ENCODE measurements at regions not wholly inside any gene's neighbourhood (a gene's known extent, or its start where the extent isn't known, plus 50 kb on each side); places are given as distances from the start of the nearest gene placed in this dataset.
"Not testable (repeated sequence)": the region's sequence is repeated elsewhere in the genome, so short reads cannot be mapped to it uniquely, and the experiment has no call there.

DNA sequence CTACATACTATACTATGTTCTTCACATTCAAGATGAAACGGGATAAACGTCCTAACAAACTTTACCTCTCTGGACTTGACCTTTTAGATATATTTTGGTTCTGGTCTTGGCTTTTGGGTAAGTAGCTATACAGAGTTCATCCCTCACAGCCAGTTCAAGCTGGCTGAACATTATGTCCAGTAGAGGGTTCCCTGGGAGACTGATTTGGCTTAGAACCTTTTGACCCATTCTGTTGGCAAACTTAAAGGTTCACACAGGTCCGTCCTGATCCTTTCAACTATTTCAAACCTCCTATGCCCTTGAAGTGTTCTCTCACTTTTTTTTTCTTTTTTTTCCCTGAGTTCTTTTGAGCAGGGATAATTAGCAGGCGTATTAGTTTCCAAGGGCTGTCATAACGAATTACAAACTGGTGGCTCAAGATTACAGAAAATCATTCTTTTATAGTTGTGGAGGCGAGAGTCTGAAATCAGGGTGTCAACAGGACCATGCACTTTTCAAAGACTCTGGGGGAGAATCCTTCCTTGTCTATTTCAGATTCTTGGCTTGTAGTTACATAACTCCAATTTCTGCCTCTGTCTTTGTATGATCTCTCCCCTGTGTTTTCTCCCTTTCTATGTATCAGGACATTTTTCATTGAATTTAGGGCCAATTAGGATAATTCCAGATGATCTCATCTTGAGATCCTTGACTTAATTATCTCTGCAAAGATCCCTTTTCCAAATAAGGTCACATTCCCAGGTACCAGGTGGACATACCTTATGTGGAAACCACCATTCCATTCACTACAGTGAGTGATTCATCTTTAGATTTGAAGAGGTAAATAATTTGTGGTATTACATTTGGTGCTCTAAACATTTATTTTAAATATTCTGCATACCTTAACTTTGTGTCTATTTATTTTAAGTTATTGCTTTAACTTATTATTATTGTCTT lies 257.4 kb upstream of the USP25 start:
- no peaks in the 10 kb centered on the region for H3K4me1 Mint-ChIP-seq
- DNase-seq (no peak), ATAC-seq (ENCODE audit: low read depth in 2 of 2) (no peak)
- no peak overlapping the region for H3K27ac Mint-ChIP-seq
- no peaks in the 10 kb centered on the region for H3K27me3 ChIP-seq (ENCODE audit: control insufficient read depth, insufficient read depth, low read length)
- no peaks in the 10 kb centered on the region for H3K36me3 ChIP-seq (ENCODE audit: control insufficient read depth, insufficient read depth, low read length)
- H3K4me1 ChIP-seq (ENCODE audit: control insufficient read depth, insufficient read depth, low read length, poor library complexity, severe bottlenecking): no peaks in the 10 kb centered on the region
- no peaks in the 10 kb centered on the region for H3K9me3 ChIP-seq (ENCODE audit: control insufficient read depth in 2 of 2, low read length in 2 of 2)
- H3K4me3 ChIP-seq (ENCODE audit: low read depth, low read length): no peak overlapping the region
- H3K27me3 Mint-ChIP-seq: peaks cover 11% of the 10 kb centered on the region
- H3K4me3 Mint-ChIP-seq: no peak overlapping the region
- no peak overlapping the region for H3K27ac ChIP-seq (ENCODE audit: insufficient read depth, low read length, poor library complexity, severe bottlenecking)
- H3K36me3 Mint-ChIP-seq: no peaks in the 10 kb centered on the region
- peaks cover 0 to 5% (median 1%) of the 10 kb centered on the region in 7 donors for H3K9me3 Mint-ChIP-seq

GRCh38 chr21:15477773-15478172 lies 252.0 kb upstream of the USP25 start:
- H3K4me3 ChIP-seq (ENCODE audit: low read depth, low read length); H3K9me3 Mint-ChIP-seq; H3K9me3 ChIP-seq (ENCODE audit: control insufficient read depth in 2 of 2, low read length in 2 of 2); H3K36me3 Mint-ChIP-seq; H3K27ac ChIP-seq (ENCODE audit: insufficient read depth, low read length, poor library complexity, severe bottlenecking); H3K36me3 ChIP-seq (ENCODE audit: control insufficient read depth, insufficient read depth, low read length); ATAC-seq (ENCODE audit: low read depth in 2 of 2); H3K4me3 Mint-ChIP-seq; H3K4me1 ChIP-seq (ENCODE audit: control insufficient read depth, insufficient read depth, low read length, poor library complexity, severe bottlenecking); H3K27me3 ChIP-seq (ENCODE audit: control insufficient read depth, insufficient read depth, low read length); H3K27me3 Mint-ChIP-seq; H3K27ac Mint-ChIP-seq; DNase-seq: not testable (repeated sequence)
- peaks cover 0 to 14% (median 8%) of the 10 kb centered on the region in 4 donors for H3K4me1 Mint-ChIP-seq

DNA sequence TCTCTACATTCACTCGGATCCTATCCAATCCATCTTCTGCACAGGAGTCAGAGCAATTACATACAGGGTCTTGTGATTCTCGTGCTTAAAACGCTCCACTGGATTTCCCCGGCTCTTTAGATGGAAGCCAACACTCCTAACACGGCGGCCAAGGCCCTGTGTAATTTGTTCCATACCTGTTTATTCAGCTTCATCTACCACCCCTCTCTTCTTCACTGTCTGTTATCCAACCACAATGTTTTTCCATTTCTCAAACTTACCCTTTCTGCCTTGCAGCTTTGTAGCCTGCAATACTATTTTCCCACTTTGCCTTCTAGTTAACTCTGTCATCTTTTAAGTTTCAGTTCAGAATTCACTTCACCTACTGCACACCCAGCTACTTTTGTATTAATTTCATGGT lies 249.6 kb upstream of the USP25 start:
- Mint-ChIP-seq H3K4me1 (peaks cover 0 to 21% (median 10%) of the 10 kb centered on the region in 4 donors), H3K4me3 (no peak overlapping the region), H3K9me3 (peaks cover 0 to 6% (median 1%) of the 10 kb centered on the region in 7 donors), H3K27ac (peak overlapping the region in 2 of 3 donors; percentile 0), H3K27me3 (peaks cover 9% of the 10 kb centered on the region), H3K36me3 (no peaks in the 10 kb centered on the region)
- H3K4me3 ChIP-seq (ENCODE audit: low read depth, low read length): no peak overlapping the region
- DNase-seq (no peak), ATAC-seq (ENCODE audit: low read depth in 2 of 2) (no peak)
- H3K4me1 ChIP-seq (ENCODE audit: control insufficient read depth, insufficient read depth, low read length, poor library complexity, severe bottlenecking): peaks cover 4% of the 10 kb centered on the region
- peaks cover 0 to 3% of the 10 kb centered on the region in 2 experiments for H3K9me3 ChIP-seq (ENCODE audit: control insufficient read depth in 2 of 2, low read length in 2 of 2)
- peaks cover 2% of the 10 kb centered on the region for H3K27me3 ChIP-seq (ENCODE audit: control insufficient read depth, insufficient read depth, low read length)
- no peaks in the 10 kb centered on the region for H3K36me3 ChIP-seq (ENCODE audit: control insufficient read depth, insufficient read depth, low read length)
- no peak overlapping the region for H3K27ac ChIP-seq (ENCODE audit: insufficient read depth, low read length, poor library complexity, severe bottlenecking)

DNA sequence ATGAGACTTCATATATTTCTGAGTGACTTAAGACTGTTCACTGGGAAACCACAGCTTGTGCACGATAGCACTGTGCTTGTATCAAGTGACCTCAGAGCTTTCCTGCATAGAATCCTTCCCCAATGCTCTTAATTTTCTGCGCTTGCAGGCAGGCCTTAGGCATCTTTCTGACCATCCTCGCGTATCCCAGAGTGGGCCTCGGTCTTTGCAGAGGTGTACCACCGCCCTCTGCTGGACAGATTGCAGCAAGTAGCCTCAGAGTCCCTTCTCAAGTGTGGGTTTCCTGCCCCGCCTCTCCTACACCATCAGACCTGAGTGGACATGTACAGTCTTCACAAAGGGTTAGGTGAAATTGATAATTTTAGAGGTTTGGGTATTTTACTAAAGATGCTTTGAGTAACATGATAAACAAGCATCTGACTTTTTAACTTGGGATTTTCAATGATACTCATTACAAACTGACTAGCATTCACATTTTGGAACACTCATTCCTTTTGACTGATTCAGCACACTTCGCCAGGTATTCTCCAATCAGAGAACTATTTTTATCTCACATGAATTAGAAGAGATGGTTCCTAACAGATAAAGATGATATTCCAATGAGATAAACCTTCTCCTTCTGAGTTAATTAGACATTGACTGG lies 246.5 kb upstream of the USP25 start:
- Histone ChIP-seq H3K27ac (ENCODE audit: insufficient read depth, low read length, poor library complexity, severe bottlenecking) (no peak overlapping the region), H3K36me3 (ENCODE audit: control insufficient read depth, insufficient read depth, low read length) (no peaks in the 10 kb centered on the region), H3K4me3 (ENCODE audit: low read depth, low read length) (no peak overlapping the region), H3K4me1 (ENCODE audit: control insufficient read depth, insufficient read depth, low read length, poor library complexity, severe bottlenecking) (peaks cover 4% of the 10 kb centered on the region), H3K27me3 (ENCODE audit: control insufficient read depth, insufficient read depth, low read length) (peaks cover 2% of the 10 kb centered on the region), H3K9me3 (ENCODE audit: control insufficient read depth in 2 of 2, low read length in 2 of 2) (no peaks in the 10 kb centered on the region)
- ATAC-seq (ENCODE audit: low read depth in 2 of 2) (peak; percentile 93 to 97), DNase-seq (peak; percentile 49 to 81 (median 68))
- Mint-ChIP-seq H3K27me3 (peaks cover 9% of the 10 kb centered on the region), H3K36me3 (no peaks in the 10 kb centered on the region), H3K4me3 (peak overlapping the region in 2 of 4 donors; percentile 36 to 63), H3K9me3 (no peaks in the 10 kb centered on the region), H3K4me1 (peaks cover 0 to 21% (median 10%) of the 10 kb centered on the region in 4 donors), H3K27ac (peak overlapping the region in 1 of 3 donors; percentile 34)

- Mint-ChIP-seq H3K4me1 (peaks cover 0 to 6% (median 2%) of the 10 kb centered on the region in 4 donors), H3K9me3 (no peaks in the 10 kb centered on the region), H3K4me3 (no peak overlapping the region), H3K36me3 (no peaks in the 10 kb centered on the region), H3K27ac (no peak overlapping the region), H3K27me3 (peaks cover 4% of the 10 kb centered on the region)
- Histone ChIP-seq H3K27me3 (ENCODE audit: control insufficient read depth, insufficient read depth, low read length) (peaks cover 3% of the 10 kb centered on the region), H3K36me3 (ENCODE audit: control insufficient read depth, insufficient read depth, low read length) (no peaks in the 10 kb centered on the region), H3K4me1 (ENCODE audit: control insufficient read depth, insufficient read depth, low read length, poor library complexity, severe bottlenecking) (peaks cover 4% of the 10 kb centered on the region), H3K4me3 (ENCODE audit: low read depth, low read length) (no peak overlapping the region), H3K27ac (ENCODE audit: insufficient read depth, low read length, poor library complexity, severe bottlenecking) (no peak overlapping the region), H3K9me3 (ENCODE audit: control insufficient read depth in 2 of 2, low read length in 2 of 2) (no peaks in the 10 kb centered on the region)
- DNase-seq: no peak
- ATAC-seq (ENCODE audit: low read depth in 2 of 2): no peak
Measured at GRCh38 chr21:15486460-15487195, 243.2 kb upstream of the USP25 start.

DNA sequence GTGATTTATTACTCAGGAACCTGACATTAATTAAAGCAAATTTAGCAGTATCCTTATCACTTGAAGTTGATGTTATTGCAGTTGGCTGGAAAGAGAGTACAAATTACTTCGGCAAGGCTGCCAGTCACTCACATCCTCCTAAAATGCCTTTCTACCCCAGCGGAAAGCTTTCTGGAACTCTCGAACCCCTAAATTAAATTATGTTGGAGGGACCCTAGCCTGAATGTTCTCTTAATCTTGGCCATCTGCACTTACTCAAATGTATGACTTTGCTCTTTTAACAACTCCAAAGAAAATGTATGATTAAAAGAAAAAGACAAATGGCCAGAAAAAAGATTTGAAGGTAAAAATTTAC lies 242.6 kb upstream of the USP25 start:
- Mint-ChIP-seq H3K27ac (no peak overlapping the region), H3K9me3 (no peaks in the 10 kb centered on the region), H3K4me3 (no peak overlapping the region), H3K36me3 (no peaks in the 10 kb centered on the region), H3K27me3 (peaks cover 5% of the 10 kb centered on the region), H3K4me1 (peaks cover 0 to 6% (median 2%) of the 10 kb centered on the region in 4 donors)
- H3K27ac ChIP-seq (ENCODE audit: insufficient read depth, low read length, poor library complexity, severe bottlenecking): no peak overlapping the region
- H3K4me3 ChIP-seq (ENCODE audit: low read depth, low read length): no peak overlapping the region
- peaks cover 4% of the 10 kb centered on the region for H3K4me1 ChIP-seq (ENCODE audit: control insufficient read depth, insufficient read depth, low read length, poor library complexity, severe bottlenecking)
- peaks cover 3% of the 10 kb centered on the region for H3K27me3 ChIP-seq (ENCODE audit: control insufficient read depth, insufficient read depth, low read length)
- H3K36me3 ChIP-seq (ENCODE audit: control insufficient read depth, insufficient read depth, low read length): no peaks in the 10 kb centered on the region
- no peaks in the 10 kb centered on the region for H3K9me3 ChIP-seq (ENCODE audit: control insufficient read depth in 2 of 2, low read length in 2 of 2)
- no peak for ATAC-seq (ENCODE audit: low read depth in 2 of 2)
- DNase-seq: no peak

DNA sequence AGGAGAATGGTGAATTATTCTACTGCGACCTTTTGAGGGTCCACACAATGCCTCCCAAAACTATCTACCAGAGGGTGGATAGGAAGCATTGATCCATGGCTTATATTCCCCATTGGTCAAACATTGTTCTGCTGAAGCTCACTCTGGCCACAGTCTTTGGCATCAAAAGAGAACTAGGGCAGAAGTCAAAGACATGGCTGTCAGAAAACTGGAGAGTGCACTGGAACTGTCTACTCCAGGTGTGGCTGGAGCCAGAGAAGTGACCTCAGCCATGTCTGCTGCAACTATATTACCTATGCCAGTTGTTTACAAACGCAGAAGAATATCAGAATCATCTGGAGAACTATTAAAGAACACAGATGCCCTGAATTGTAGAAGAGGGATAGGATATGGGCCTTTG lies 238.7 kb upstream of the USP25 start:
- Histone ChIP-seq H3K36me3 (ENCODE audit: control insufficient read depth, insufficient read depth, low read length) (no peaks in the 10 kb centered on the region), H3K9me3 (ENCODE audit: control insufficient read depth in 2 of 2, low read length in 2 of 2) (no peaks in the 10 kb centered on the region), H3K4me3 (ENCODE audit: low read depth, low read length) (no peak overlapping the region), H3K4me1 (ENCODE audit: control insufficient read depth, insufficient read depth, low read length, poor library complexity, severe bottlenecking) (no peaks in the 10 kb centered on the region), H3K27ac (ENCODE audit: insufficient read depth, low read length, poor library complexity, severe bottlenecking) (no peak overlapping the region), H3K27me3 (ENCODE audit: control insufficient read depth, insufficient read depth, low read length) (peaks cover 2% of the 10 kb centered on the region)
- Mint-ChIP-seq H3K4me1 (no peaks in the 10 kb centered on the region), H3K27ac (no peak overlapping the region), H3K9me3 (no peaks in the 10 kb centered on the region), H3K36me3 (no peaks in the 10 kb centered on the region), H3K27me3 (peaks cover 15% of the 10 kb centered on the region), H3K4me3 (no peak overlapping the region)
- no peak for ATAC-seq (ENCODE audit: low read depth in 2 of 2)
- DNase-seq: no peak

Measured in CD4-positive, CD25-positive, alpha-beta regulatory T cell (primary cell).